ENCODE measurements at regions not wholly inside any gene's neighbourhood (a gene's known extent, or its start where the extent isn't known, plus 50 kb on each side); places are given as distances from the start of the nearest gene placed in this dataset.

DNA sequence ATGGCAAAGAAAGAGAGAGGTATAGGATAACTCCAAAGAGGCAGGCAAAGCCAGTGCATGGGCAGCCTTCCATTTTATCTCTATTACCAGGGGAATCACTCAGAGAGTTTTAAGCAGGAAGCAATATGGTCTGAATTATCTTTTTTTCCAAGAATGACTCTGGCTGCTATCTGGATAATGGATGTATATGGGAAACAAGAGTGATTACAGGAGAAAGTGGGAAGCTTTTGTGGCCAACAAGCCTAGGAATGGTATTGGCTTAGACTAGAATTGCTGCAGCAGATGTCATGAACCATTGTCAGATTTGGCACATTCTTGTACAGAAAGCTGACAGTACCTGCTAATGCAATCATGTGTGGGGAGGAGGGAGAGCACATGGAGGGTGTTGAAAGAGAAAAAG lies 73.0 kb upstream of the BTBD3 start:
- DNase-seq (ENCODE audit: extremely low spot score, insufficient read length, low read depth) (no peak), FAIRE-seq (no peak)

DNA sequence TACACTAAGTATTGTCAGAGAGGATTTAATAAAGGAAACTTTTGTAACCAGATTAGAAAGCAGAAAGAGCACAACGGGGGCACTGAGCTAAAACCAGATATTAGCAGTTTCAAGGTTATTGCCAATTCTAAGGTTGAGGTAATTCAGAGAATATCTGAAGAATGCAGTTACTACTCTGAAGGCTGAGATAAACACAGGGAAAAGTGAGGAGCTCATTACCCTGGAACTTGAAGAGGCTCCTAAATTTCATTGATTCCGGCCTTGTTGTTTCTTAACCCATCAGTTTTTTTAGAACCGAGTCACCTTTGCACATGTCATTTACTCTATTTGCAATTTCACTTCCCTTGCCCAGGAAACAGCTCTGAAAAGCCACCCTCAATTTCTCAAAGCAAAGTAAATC lies 72.4 kb upstream of the BTBD3 start:
- DNase-seq (ENCODE audit: extremely low spot score, insufficient read length, low read depth) (no peak), FAIRE-seq (no peak)

DNA sequence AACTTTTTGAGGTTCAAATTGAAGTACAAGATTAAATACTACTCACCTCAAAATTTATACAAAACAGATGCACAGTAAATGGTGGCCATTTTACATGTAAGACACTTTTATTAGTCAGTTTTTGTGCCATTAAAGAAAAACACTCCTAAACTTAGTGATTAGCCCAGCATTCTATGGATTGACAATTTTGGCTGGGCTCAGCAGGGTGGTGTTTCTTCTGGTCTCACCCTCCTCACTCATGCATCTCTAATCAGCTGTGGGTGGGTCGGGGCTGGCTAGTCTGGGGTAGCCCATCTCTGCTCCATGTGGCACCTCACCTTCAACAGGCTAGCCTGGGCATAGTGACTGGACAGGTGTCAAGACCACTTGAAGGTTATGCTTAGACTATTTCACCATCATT lies 71.6 kb upstream of the BTBD3 start:
- DNase-seq (ENCODE audit: extremely low spot score, insufficient read length, low read depth): no peak
- no peak for FAIRE-seq

DNA sequence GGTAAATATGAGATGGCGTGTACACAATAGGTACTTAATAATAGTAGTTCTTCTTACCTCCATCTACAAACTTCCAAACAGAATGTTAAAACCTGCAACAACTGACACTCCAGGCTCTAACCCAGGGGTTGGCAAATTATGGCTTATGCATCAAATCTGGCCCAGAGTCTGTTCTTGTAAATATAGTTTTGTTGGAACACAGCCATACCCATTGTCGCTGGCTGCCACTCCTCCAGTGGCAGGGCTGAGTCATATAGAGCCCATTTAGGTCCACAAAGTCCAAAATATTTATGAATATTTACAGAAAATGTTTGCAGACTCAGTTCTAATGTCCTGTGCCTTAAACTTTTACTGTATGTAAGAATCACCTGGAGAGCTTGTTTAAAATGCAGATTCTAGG lies 69.9 kb upstream of the BTBD3 start:
- FAIRE-seq: no peak
- no peak for DNase-seq (ENCODE audit: extremely low spot score, insufficient read length, low read depth)

DNA sequence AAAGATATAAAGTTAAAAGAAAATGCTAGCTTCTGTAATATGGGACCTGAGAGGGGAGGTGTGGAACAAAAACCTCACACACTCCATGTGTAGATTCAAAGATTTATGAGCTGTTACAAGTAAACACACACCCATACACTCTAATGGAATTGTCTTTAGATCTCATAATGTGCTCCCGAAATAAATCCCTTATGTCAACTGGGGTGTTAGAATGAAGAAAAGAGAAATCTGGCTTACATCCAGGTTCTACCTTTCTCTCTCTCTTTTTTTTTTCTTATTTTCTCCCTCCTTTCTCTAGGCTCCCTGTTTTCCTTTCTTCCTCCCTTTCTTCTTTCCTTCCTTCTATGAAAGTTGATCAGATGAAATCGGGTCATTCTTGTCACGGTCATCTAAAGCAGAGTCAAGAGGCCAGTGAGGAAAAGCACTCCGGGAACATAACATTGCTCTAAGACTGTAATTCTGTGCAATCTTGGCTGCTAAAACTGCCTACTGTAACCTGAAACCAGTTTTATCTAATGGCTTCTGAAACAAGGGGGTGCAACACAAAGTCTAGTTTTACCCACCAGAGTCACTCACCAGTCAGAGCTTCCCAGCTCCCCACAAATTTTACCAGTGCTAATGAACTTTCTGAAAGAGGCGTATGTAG lies 68.3 kb upstream of the BTBD3 start:
- DNase-seq (ENCODE audit: extremely low spot score, insufficient read length, low read depth) (no peak), FAIRE-seq (no peak)

DNA sequence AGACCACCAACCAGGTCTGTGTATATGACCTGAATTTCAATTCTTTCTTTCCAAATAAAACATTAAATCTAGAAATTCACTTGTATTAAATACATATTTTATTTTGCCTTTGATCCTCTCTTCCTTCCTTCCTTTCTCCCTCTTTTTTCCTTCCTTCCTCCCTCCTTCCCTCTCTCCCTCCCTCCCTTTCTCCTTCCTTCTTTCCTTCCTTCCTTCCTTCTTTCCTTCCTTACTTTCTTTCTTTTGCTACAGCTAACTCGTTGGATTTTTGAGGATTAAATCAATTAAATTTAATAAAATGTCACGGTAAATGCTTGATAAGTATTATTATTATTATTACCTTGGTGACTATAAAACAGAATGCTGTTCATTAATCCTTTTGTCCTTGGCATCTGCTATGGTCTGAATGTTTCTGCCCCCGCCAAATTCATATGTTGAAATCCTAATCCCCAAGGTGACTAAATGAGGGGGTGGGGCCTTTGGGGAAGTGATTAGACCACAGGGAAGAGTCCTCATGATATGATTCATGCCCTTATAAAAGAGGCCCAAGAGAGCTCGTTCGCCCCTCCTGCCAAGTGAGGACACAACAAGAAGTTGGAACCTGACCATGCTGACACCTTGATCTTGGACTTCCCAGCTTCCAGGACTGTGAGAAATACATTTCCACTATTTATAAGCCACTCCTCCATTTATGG lies 67.6 kb upstream of the BTBD3 start:
- FAIRE-seq: no peak
- no peak for DNase-seq (ENCODE audit: extremely low spot score, insufficient read length, low read depth)

DNA sequence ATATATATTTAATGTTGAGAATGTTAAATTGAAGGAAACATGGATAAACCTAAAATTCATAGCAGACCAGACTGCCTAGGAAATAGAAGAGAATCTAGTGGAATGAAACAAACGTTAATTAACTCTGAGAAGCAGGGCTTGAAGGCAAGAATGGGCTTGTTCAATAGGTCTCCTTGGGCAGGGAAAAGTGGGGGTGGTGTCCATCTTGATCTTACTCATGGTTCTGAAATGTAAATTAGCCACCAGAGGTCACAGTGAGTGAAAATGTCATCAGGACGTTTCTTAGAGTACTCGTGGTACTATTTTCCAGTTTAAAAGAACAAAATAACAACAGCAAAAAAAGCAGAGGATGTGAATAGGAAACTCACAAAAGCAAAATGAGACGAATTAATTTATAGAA lies 66.8 kb upstream of the BTBD3 start:
- FAIRE-seq (no peak), DNase-seq (ENCODE audit: extremely low spot score, insufficient read length, low read depth) (no peak)

DNA sequence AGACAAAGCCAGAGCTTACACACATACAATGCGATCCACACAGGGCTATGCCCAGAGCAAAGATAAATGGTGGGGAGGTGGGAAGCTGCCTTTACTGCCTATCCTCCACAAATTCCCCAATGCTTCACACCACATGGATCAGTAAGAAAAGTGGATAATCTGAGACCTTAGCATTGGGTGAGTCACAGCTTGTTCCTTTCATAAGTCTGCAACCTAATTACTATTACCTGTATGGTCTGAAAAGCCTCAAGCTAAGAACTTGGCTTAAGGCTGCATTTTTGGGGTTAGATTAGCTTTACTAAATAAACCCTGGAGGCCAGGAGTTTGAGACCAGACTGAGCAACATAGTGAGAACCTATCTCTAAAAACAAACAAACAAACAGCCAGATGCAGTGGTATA lies 66.0 kb upstream of the BTBD3 start:
- DNase-seq (ENCODE audit: extremely low spot score, insufficient read length, low read depth) (no peak), FAIRE-seq (no peak)

DNA sequence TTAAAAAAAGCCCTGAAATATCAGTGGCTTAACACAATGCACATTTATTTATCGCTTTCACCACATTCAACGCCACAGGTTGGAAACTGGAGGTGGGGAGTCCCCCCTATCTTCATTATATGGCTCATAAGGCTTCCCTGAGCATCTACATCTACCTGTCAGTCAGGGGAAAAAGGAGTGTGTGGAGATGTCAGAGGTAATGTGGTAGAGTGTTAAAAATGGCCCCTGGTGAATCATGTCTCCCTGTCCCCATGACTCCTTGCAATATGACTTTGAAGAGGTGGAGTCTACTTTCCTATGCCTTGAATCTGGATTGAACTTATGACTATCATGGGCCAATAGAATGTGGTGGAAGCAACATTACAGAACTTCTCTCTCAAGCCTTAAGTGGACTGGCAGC lies 65.5 kb upstream of the BTBD3 start:
- FAIRE-seq: no peak
- DNase-seq (ENCODE audit: extremely low spot score, insufficient read length, low read depth): no peak

DNA sequence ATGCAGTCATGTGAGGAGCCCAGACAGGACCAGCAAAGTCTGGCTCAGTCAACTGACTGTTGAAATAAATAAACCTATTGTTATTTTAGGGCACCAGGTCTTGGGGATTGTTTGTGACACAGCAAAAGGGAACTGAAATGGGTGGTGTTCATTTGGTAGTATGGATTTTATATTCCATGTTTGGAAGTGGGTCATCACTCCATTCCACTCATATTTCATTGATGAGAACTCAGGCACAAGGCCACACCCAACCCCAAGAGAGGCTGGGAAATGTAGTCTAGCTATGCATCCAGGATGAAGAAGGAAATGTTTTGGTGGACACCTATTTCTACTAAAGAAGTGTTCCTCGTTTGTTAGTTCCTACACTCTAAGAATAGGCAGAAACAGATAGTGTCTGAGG lies 64.9 kb upstream of the BTBD3 start:
- no peak for DNase-seq (ENCODE audit: extremely low spot score, insufficient read length, low read depth)

DNA sequence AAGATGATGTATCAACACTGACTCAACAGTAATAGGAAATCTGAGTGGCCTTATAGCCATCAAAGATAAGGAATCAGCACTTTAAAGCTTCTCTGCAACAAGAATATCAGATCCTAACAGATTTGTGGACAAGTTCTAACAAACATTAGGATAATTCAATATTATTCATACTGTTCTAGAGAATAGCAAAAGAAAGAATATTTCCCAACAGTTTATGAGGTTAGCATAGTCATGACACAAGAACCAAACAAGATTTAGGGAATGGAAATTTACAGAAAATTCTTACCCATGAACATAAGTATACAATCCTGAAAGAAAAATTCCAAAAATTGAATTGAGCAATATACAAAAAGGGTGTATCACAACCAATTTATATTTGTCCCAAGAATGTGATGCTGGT lies 64.3 kb upstream of the BTBD3 start:
- FAIRE-seq (no peak), DNase-seq (ENCODE audit: extremely low spot score, insufficient read length, low read depth) (no peak)

More for the DNA sequence above, 64.9 kb upstream of the BTBD3 start:
- no peak for FAIRE-seq

DNA sequence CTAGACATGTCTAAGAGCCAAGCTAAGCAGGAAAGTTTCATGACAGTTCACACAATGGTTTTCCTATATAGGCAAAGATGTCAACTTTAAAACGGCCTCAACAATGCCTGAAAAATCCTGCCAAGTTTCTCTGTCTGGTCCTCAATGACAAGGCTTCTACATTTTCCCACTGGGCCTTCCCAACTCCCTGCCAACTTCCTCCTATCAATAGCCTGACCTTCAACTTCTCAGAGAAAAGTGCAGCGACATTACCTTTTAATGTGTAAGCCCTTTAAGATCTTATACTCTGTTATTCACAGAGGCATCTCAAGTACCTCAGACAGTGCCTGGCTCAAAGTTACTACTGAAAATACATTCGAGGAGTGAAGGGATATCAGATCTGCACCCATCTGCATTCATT lies 56.2 kb upstream of the BTBD3 start:
- FAIRE-seq (no peak), DNase-seq (ENCODE audit: extremely low spot score, insufficient read length, low read depth) (no peak)

DNA sequence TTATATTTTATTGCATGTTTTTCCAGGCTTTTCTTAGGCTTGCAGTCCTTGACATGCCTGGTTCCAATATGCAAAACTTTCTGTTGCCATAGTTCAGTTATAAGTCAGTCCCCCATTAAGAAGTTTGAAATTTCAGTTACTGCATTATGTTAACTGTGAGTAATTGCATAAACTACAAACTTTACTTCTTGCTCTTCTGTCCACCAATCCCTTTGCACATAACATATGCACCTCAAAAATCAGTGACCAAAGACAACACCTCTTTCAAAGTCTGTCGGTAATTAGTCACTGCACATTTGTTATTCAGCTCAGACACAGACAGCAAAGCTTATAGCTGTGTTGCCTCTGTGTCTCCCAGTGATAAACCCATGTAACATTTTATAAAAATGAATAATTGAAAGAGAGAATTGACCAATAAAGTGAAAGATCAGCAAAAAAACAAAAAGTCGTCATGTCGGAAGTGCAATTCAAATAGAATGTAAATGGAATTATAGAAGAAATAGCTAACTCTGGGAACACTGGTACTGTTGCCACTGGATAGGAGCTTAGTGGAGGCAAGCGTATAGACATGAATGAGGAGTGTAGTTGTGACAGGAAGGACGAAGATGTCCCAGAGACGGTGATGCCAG lies 50.3 kb upstream of the BTBD3 start:
- DNase-seq (ENCODE audit: extremely low spot score, insufficient read length, low read depth) (no peak), FAIRE-seq (no peak)

Data from GM18507 (cell line).